ENCODE measurements at regions not wholly inside any gene's neighbourhood (a gene's known extent, or its start where the extent isn't known, plus 50 kb on each side); places are given as distances from the start of the nearest gene placed in this dataset.

DNA sequence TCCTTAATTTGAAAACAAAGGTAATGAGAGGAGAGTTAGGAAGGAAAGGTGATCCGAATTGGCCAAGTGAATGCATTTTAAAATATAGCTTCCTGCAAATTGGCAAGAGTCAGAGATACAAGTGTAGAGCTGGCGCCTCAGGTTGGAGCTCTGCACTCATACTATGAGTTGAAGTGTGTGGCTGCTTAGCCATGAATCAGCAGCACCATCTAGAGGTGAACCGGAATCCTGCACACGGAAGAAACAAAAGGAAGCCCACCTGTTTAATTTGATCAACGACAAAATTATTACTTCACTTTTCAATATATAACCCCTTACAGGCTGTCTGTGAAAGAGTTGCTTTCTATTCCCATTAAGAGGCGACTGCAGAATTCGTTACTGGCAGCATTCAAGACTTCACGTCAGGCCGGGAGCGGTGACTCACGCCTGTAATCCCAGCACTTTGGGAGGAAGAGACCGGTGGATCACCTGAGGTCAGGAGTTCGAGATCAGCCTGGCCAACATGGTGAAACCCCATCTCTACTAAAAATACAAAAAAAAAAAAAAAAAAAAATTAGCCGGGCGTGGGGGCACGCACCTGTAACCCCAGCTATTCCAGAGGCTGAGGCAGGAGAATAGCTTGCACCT lies 1253.7 kb upstream of the CDH8 start:
- Histone ChIP-seq H3K9me2 (replicated peaks; ENCODE audit: control insufficient read depth, low read length) (no peaks in the 10 kb centered on the region), H3K4me3 (ENCODE audit: low read length) (no peak overlapping the region), H4K20me1 (ENCODE audit: control insufficient read depth, insufficient read depth, low read depth, low read length) (no peaks in the 10 kb centered on the region), H3K36me3 (ENCODE audit: control insufficient read depth, low read length) (no peaks in the 10 kb centered on the region), H3F3A (ENCODE audit: control insufficient read depth, insufficient read depth) (no peaks in the 10 kb centered on the region), H3K9me3 (ENCODE audit: control insufficient read depth, insufficient read depth, low read length) (no peaks in the 10 kb centered on the region), H3K27me3 (ENCODE audit: control insufficient read depth, low read length) (no peaks in the 10 kb centered on the region), H3K4me1 (ENCODE audit: control insufficient read depth, low read length) (no peaks in the 10 kb centered on the region), H3K79me2 (ENCODE audit: control insufficient read depth, low read length) (no peaks in the 10 kb centered on the region), H3K4me2 (ENCODE audit: low read length) (no peak overlapping the region), H3K27ac (ENCODE audit: low read depth, low read length) (no peak overlapping the region)
- TF ChIP-seq, protein P1, sequence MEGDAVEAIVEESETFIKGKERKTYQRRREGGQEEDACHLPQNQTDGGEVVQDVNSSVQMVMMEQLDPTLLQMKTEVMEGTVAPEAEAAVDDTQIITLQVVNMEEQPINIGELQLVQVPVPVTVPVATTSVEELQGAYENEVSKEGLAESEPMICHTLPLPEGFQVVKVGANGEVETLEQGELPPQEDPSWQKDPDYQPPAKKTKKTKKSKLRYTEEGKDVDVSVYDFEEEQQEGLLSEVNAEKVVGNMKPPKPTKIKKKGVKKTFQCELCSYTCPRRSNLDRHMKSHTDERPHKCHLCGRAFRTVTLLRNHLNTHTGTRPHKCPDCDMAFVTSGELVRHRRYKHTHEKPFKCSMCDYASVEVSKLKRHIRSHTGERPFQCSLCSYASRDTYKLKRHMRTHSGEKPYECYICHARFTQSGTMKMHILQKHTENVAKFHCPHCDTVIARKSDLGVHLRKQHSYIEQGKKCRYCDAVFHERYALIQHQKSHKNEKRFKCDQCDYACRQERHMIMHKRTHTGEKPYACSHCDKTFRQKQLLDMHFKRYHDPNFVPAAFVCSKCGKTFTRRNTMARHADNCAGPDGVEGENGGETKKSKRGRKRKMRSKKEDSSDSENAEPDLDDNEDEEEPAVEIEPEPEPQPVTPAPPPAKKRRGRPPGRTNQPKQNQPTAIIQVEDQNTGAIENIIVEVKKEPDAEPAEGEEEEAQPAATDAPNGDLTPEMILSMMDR (IDR thresholded peaks at IDR 0.05; ENCODE audit: low read depth, low read length, poor library complexity, severe bottlenecking) = peak; percentile 71
- no peak for TF ChIP-seq EZH2phosphoT487 (IDR thresholded peaks at IDR 0.05; ENCODE audit: borderline replicate concordance, low read length)

DNA sequence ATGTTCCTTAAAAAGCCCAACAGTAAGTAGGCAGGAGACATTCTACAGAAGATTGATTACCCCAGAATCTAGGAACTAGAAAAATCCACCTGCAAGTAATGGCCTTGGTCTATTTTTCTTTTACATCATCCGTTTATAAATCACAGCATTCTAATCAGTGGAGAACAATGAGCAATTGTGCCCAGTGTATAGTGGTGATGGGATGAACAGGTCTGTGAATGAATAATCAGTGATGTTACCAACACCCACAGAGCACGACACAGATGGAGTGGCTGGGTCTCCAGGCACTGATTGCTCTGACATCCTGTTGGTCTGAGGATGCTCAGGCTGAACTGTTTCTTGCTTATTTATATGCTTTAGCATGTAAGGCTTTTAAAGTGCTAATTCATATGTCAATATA lies 1251.2 kb upstream of the CDH8 start:
- Histone ChIP-seq H3K27ac (ENCODE audit: low read depth, low read length) (no peak overlapping the region), H3K27me3 (ENCODE audit: control insufficient read depth, low read length) (no peaks in the 10 kb centered on the region), H3F3A (ENCODE audit: control insufficient read depth, insufficient read depth) (no peaks in the 10 kb centered on the region), H3K79me2 (ENCODE audit: control insufficient read depth, low read length) (no peaks in the 10 kb centered on the region), H3K4me2 (ENCODE audit: low read length) (no peak overlapping the region), H3K9me2 (replicated peaks; ENCODE audit: control insufficient read depth, low read length) (no peaks in the 10 kb centered on the region), H3K4me3 (ENCODE audit: low read length) (no peak overlapping the region), H3K4me1 (ENCODE audit: control insufficient read depth, low read length) (no peaks in the 10 kb centered on the region), H4K20me1 (ENCODE audit: control insufficient read depth, insufficient read depth, low read depth, low read length) (no peaks in the 10 kb centered on the region), H3K9me3 (ENCODE audit: control insufficient read depth, insufficient read depth, low read length) (no peaks in the 10 kb centered on the region), H3K36me3 (ENCODE audit: control insufficient read depth, low read length) (no peaks in the 10 kb centered on the region)
- TF ChIP-seq EZH2phosphoT487 (IDR thresholded peaks at IDR 0.05; ENCODE audit: borderline replicate concordance, low read length) = no peak
- TF ChIP-seq, protein P1 (IDR thresholded peaks at IDR 0.05; ENCODE audit: low read depth, low read length, poor library complexity, severe bottlenecking) = no peak

DNA sequence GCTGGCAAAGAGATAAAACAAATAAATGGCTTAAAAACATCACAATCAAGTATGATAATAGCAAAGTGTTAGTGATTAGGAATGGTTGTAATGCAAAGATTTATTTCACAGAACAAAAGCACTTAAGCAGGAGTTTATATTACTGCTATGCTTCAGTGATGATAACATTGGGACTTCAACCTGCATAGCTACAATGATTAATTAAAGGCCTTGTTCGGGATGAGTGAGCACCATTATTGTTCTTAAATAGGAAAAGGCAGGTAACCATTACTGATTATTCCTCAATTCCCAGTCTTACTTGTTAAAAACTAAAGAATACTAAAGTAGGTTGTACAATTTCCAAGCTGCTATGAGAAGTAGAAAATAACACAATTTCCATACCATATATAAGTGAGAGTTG lies 1247.5 kb upstream of the CDH8 start:
- Histone ChIP-seq H3K4me2 (ENCODE audit: low read length) (no peak overlapping the region), H3K27me3 (ENCODE audit: control insufficient read depth, low read length) (no peaks in the 10 kb centered on the region), H3K4me3 (ENCODE audit: low read length) (no peak overlapping the region), H3K9me2 (replicated peaks; ENCODE audit: control insufficient read depth, low read length) (no peaks in the 10 kb centered on the region), H3K36me3 (ENCODE audit: control insufficient read depth, low read length) (no peaks in the 10 kb centered on the region), H3K79me2 (ENCODE audit: control insufficient read depth, low read length) (no peaks in the 10 kb centered on the region), H3F3A (ENCODE audit: control insufficient read depth, insufficient read depth) (no peaks in the 10 kb centered on the region), H4K20me1 (ENCODE audit: control insufficient read depth, insufficient read depth, low read depth, low read length) (no peaks in the 10 kb centered on the region), H3K9me3 (ENCODE audit: control insufficient read depth, insufficient read depth, low read length) (no peaks in the 10 kb centered on the region), H3K4me1 (ENCODE audit: control insufficient read depth, low read length) (no peaks in the 10 kb centered on the region), H3K27ac (ENCODE audit: low read depth, low read length) (no peak overlapping the region)
- TF ChIP-seq, protein P1 (IDR thresholded peaks at IDR 0.05; ENCODE audit: low read depth, low read length, poor library complexity, severe bottlenecking) = no peak
- TF ChIP-seq EZH2phosphoT487 (IDR thresholded peaks at IDR 0.05; ENCODE audit: borderline replicate concordance, low read length) = no peak

All from DOHH2 (cell line).